ENCODE measurements at regions not wholly inside any gene's neighbourhood (a gene's known extent, or its start where the extent isn't known, plus 50 kb on each side); places are given as distances from the start of the nearest gene placed in this dataset.

GRCh38 chr10:81367132-81367531 is 507.9 kb upstream of the NRG3 start:
- TF ChIP-seq CTCF (IDR thresholded peaks at IDR 0.05) = no peak
- POLR2A ChIA-PET = no interaction called here
- ATAC-seq (ENCODE audit: low read depth) = no peak
- Mint-ChIP-seq H3K4me1 (no peaks in the 10 kb centered on the region), H3K36me3 (ENCODE audit: low read depth) (no peaks in the 10 kb centered on the region), H3K27ac (no peak overlapping the region), H3K27me3 (no peaks in the 10 kb centered on the region), H3K9me3 (peaks cover 8% of the 10 kb centered on the region), H3K4me3 (no peak overlapping the region)
- CTCF ChIA-PET = no interaction called here
- no peak for DNase-seq
- intact Hi-C loops (cut with micrococcal nuclease) = no loop called here

- H3K4me1 Mint-ChIP-seq = no peaks in the 10 kb centered on the region
- CTCF ChIA-PET = no interaction called here
- POLR2A ChIA-PET = no interaction called here
- TF ChIP-seq CTCF (IDR thresholded peaks at IDR 0.05) = no peak
- intact Hi-C loops (cut with micrococcal nuclease) = no loop called here
- no peaks in the 10 kb centered on the region for H3K27me3 Mint-ChIP-seq
- no peak overlapping the region for H3K4me3 Mint-ChIP-seq
- no peak for DNase-seq
- H3K27ac Mint-ChIP-seq = no peak overlapping the region
- ATAC-seq (ENCODE audit: low read depth) = no peak
- H3K36me3 Mint-ChIP-seq (ENCODE audit: low read depth) = no peaks in the 10 kb centered on the region
- peaks cover 3% of the 10 kb centered on the region for H3K9me3 Mint-ChIP-seq
Measured at GRCh38 chr10:81386817-81387216, 488.2 kb upstream of the NRG3 start.

GRCh38 chr10:81403451-81403850 is 471.5 kb upstream of the NRG3 start:
- H3K9me3 Mint-ChIP-seq = no peaks in the 10 kb centered on the region
- intact Hi-C loops (cut with micrococcal nuclease) = no loop called here
- no peaks in the 10 kb centered on the region for H3K36me3 Mint-ChIP-seq (ENCODE audit: low read depth)
- POLR2A ChIA-PET = no interaction called here
- no peak overlapping the region for H3K4me3 Mint-ChIP-seq
- ATAC-seq (ENCODE audit: low read depth) (no peak), DNase-seq (no peak)
- no peaks in the 10 kb centered on the region for H3K4me1 Mint-ChIP-seq
- H3K27ac Mint-ChIP-seq = no peak overlapping the region
- no peaks in the 10 kb centered on the region for H3K27me3 Mint-ChIP-seq
- CTCF ChIA-PET = no interaction called here
- no peak for TF ChIP-seq CTCF (IDR thresholded peaks at IDR 0.05)

- no peaks in the 10 kb centered on the region for H3K4me1 Mint-ChIP-seq
- no peaks in the 10 kb centered on the region for H3K36me3 Mint-ChIP-seq (ENCODE audit: low read depth)
- ChIA-PET CTCF (interaction anchor here (0.6 kb wide), 1 partner anchor 45 kb away, joined by 3 read pairs; no protein-coding TSS in a partner anchor), POLR2A (no interaction called here)
- TF ChIP-seq CTCF (IDR thresholded peaks at IDR 0.05) = no peak
- H3K4me3 Mint-ChIP-seq = no peak overlapping the region
- no peak overlapping the region for H3K27ac Mint-ChIP-seq
- no peaks in the 10 kb centered on the region for H3K27me3 Mint-ChIP-seq
- intact Hi-C loops (cut with micrococcal nuclease) = no loop called here
- no peak for ATAC-seq (ENCODE audit: low read depth)
- no peak for DNase-seq
- H3K9me3 Mint-ChIP-seq = no peaks in the 10 kb centered on the region
Measured at GRCh38 chr10:81405399-81405798, 469.6 kb upstream of the NRG3 start.

- CTCF ChIA-PET = no interaction called here
- Mint-ChIP-seq H3K27me3 (no peaks in the 10 kb centered on the region), H3K9me3 (no peaks in the 10 kb centered on the region), H3K4me3 (no peak overlapping the region), H3K4me1 (no peaks in the 10 kb centered on the region), H3K36me3 (ENCODE audit: low read depth) (no peaks in the 10 kb centered on the region), H3K27ac (no peak overlapping the region)
- POLR2A ChIA-PET = no interaction called here
- DNase-seq = no peak
- intact Hi-C loops (cut with micrococcal nuclease) = no loop called here
- no peak for TF ChIP-seq CTCF (IDR thresholded peaks at IDR 0.05)
- no peak for ATAC-seq (ENCODE audit: low read depth)
Measured at GRCh38 chr10:81414038-81414437, 461.0 kb upstream of the NRG3 start.

All from activated B cell treated with CpG ODN at 0.5 μM for 24 hours (primary cell).